NT2/D1 (cell line): ENCODE measurements at regions not wholly inside any gene's neighbourhood (a gene's known extent, or its start where the extent isn't known, plus 50 kb on each side); places are given as distances from the start of the nearest gene placed in this dataset.

ENCODE experiments used
- SUZ12 ChIP-seq: IDR thresholded peaks from 2 replicates; pipeline ENCODE4 v1.6.1; 2011; ENCODE audit not compliant: insufficient read length, insufficient read depth; ENCODE audit errors: extremely low read depth
- YY1 ChIP-seq: IDR thresholded peaks from 2 replicates; pipeline ENCODE4 v1.6.1; 2011; ENCODE audit not compliant: insufficient read length, insufficient read depth

DNA sequence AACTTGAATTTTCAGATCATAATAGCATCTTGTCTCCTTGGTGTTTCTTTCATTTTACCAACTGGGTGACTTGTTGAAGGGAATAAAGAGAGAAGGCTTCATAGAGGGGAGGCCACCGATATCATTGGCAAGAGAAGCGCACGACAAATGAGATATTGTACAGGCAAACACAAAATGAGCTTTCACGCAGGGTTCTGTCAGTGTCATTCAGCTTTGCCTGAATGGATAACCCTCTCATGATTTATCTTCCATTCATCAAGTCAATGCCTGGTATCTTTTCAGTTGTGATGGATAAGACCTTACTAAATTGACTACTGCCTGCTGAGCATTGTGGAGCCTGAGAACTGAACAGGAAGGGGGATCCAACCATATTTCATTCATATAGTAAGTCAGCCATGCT, 188.6 kb upstream of the EPHA3 start:
- no peak for TF ChIP-seq SUZ12
- TF ChIP-seq YY1, result no peak
